Left colon (tissue), 2 donors: ENCODE measurements at regions not wholly inside any gene's neighbourhood (a gene's known extent, or its start where the extent isn't known, plus 50 kb on each side); places are given as distances from the start of the nearest gene placed in this dataset.

Source experiments
- ATAC-seq: fragments of 200-7000 bp; cut with Tn5 transposase; one replicate; pipeline ENCODE4 v1.9.1; 2020; ENCODE audit warnings: mild to moderate bottlenecking, moderate library complexity
- DNase-seq, 2 donors: peaks; one replicate each; pipeline ENCODE4 v3.0.0-alpha.2; 2020
- intact Hi-C, 2 donors: fragments of 100-400 bp; cut with DNase I in 1 of 2; cut with micrococcal nuclease in 1 of 2; formaldehyde crosslinking; loops; one replicate each; pipeline versions ENCODE4 v1.11.2 to v1.14.0; 2022; cut with DNase I, micrococcal nuclease
- donor health status: DM: no; HTN: no; CAD: no.
- donor health status: DM: yes; HTN: yes; CAD: no.

GRCh38 chr9:12091865-12092527 is 601.2 kb upstream of the TYRP1 start:
- ATAC-seq (no peak), DNase-seq (no peak)
- intact Hi-C loops = no loop called here

GRCh38 chr9:12094046-12094445 is 599.1 kb upstream of the TYRP1 start:
- intact Hi-C loops = no loop called here
- ATAC-seq = no peak
- DNase-seq = no peak

- no peak for DNase-seq
- no peak for ATAC-seq
- intact Hi-C loops = no loop called here
Measured at GRCh38 chr9:12095931-12096330, 597.3 kb upstream of the TYRP1 start.

- intact Hi-C loops = no loop called here
- ATAC-seq = no peak
Measured at GRCh38 chr9:12133416-12133815, 559.8 kb upstream of the TYRP1 start.

GRCh38 chr9:12141422-12141821 is 551.8 kb upstream of the TYRP1 start:
- DNase-seq = no peak
- intact Hi-C loops = no loop called here
- no peak for ATAC-seq

More at GRCh38 chr9:12133416-12133815, 559.8 kb upstream of the TYRP1 start:
- DNase-seq = no peak

GRCh38 chr9:12155401-12156134 is 537.6 kb upstream of the TYRP1 start:
- intact Hi-C loops = no loop called here
- no peak for DNase-seq
- ATAC-seq = no peak

- intact Hi-C loops = no loop called here
- ATAC-seq = no peak
- DNase-seq = no peak
Measured at GRCh38 chr9:12162181-12162815, 530.9 kb upstream of the TYRP1 start.

- no peak for ATAC-seq
- no peak for DNase-seq
- intact Hi-C loops = no loop called here
Measured at GRCh38 chr9:12163723-12164458, 529.3 kb upstream of the TYRP1 start.

- no peak for ATAC-seq
- intact Hi-C loops = no loop called here
- no peak for DNase-seq
Measured at GRCh38 chr9:12166518-12166917, 526.7 kb upstream of the TYRP1 start.

- ATAC-seq (no peak), DNase-seq (no peak)
- intact Hi-C loops = no loop called here
Measured at GRCh38 chr9:12170456-12170855, 522.7 kb upstream of the TYRP1 start.

- ATAC-seq (no peak), DNase-seq (no peak)
- intact Hi-C loops = no loop called here
Measured at GRCh38 chr9:12178634-12179033, 514.6 kb upstream of the TYRP1 start.

GRCh38 chr9:12182806-12183205 is 510.4 kb upstream of the TYRP1 start:
- intact Hi-C loops = loop anchor here in 1 of 2 donors (10.0 kb wide), 1 partner anchor 62 kb away; no protein-coding TSS in a partner anchor
- DNase-seq = no peak
- ATAC-seq = no peak

GRCh38 chr9:12183321-12183720 is 509.9 kb upstream of the TYRP1 start:
- intact Hi-C loops = loop anchor here in 1 of 2 donors (10.0 kb wide), 1 partner anchor 61 kb away; no protein-coding TSS in a partner anchor
- ATAC-seq = no peak
- no peak for DNase-seq

GRCh38 chr9:12185856-12186255 is 507.3 kb upstream of the TYRP1 start:
- no peak for ATAC-seq
- intact Hi-C loops = loop anchor here in 1 of 2 donors (10.0 kb wide), 1 partner anchor 59 kb away; no protein-coding TSS in a partner anchor
- DNase-seq = no peak

- ATAC-seq = no peak
- no peak for DNase-seq
- intact Hi-C loops = no loop called here
Measured at GRCh38 chr9:12191630-12192029, 501.6 kb upstream of the TYRP1 start.

- intact Hi-C loops = no loop called here
- DNase-seq = no peak
- ATAC-seq = no peak
Measured at GRCh38 chr9:12194731-12195130, 498.5 kb upstream of the TYRP1 start.

- no peak for DNase-seq
Measured at GRCh38 chr9:12195456-12195855, 497.7 kb upstream of the TYRP1 start.

GRCh38 chr9:12204512-12204911 is 488.7 kb upstream of the TYRP1 start:
- ATAC-seq (no peak), DNase-seq (no peak)
- intact Hi-C loops = no loop called here

More at GRCh38 chr9:12195456-12195855, 497.7 kb upstream of the TYRP1 start:
- no peak for ATAC-seq
- intact Hi-C loops = no loop called here

- ATAC-seq = no peak
Measured at GRCh38 chr9:12212860-12213259, 480.3 kb upstream of the TYRP1 start.

More at GRCh38 chr9:12212860-12213259, 480.3 kb upstream of the TYRP1 start:
- intact Hi-C loops = no loop called here
- DNase-seq = no peak
